Right cardiac atrium (tissue), 5 donors: ENCODE measurements at regions not wholly inside any gene's neighbourhood (a gene's known extent, or its start where the extent isn't known, plus 50 kb on each side); places are given as distances from the start of the nearest gene placed in this dataset.

ENCODE experiments used
- ATAC-seq, 2 donors: fragments of 200-7000 bp; cut with Tn5 transposase; one replicate each; pipeline versions ENCODE4 v1.8.0 to v1.9.1; 2020; ENCODE audit warnings: moderate library complexity in 2 of 2, mild to moderate bottlenecking in 1 of 2
- DNase-seq, 3 donors: peaks; one replicate each; pipeline ENCODE4 v3.0.0-alpha.2; 2020
- H3K27ac ChIP-seq: one replicate; pipeline ENCODE4 v1.5.1; 2013; ENCODE audit warnings: mild to moderate bottlenecking, low read length, control low read depth, moderate library complexity
- H3K27me3 ChIP-seq: one replicate; pipeline ENCODE4 v1.6.1; 2013; ENCODE audit not compliant: control insufficient read depth, insufficient read depth
- H3K4me1 ChIP-seq: one replicate; pipeline ENCODE4 v1.6.1; 2013; ENCODE audit warnings: low read length; ENCODE audit not compliant: control insufficient read depth, insufficient read depth
- H3K4me3 ChIP-seq: one replicate; pipeline ENCODE4 v1.5.1; 2013; ENCODE audit warnings: low read length, control low read depth
- H3K9me3 ChIP-seq: one replicate; pipeline ENCODE4 v1.6.1; 2013; ENCODE audit warnings: low read length; ENCODE audit not compliant: control insufficient read depth
- WGBS: extraction: QIAGEN DNeasy Blood & Tissue Kit; methylation state at CpG from one replicate; pipeline ENCODE4 v1.1.7; 2013; 5-methylcytosine and 5-hydroxymethylcytosine counted together
- intact Hi-C, 4 donors: fragments of 100-400 bp; cut with DNase I; formaldehyde crosslinking; loops; one replicate each; pipeline versions ENCODE4 v1.11.0 to v1.14.0; 2022 to 2023
- donor health status: healthy with polysubstance abuse.
- donor health status: DM: no; HTN: yes; CAD: no.
- donor health status: DM: no; HTN: no; CAD: no.
- donor health status: DM: no; HTN: yes; CAD: no; lungs with severe emphysema.
- donor health status: DM: yes; HTN: yes; CAD: no.

- DNase-seq, result no peak
- no peak for ATAC-seq
- Histone ChIP-seq H3K9me3 (no peaks in the 10 kb centered on the region), H3K4me1 (no peaks in the 10 kb centered on the region), H3K27me3 (no peaks in the 10 kb centered on the region), H3K4me3 (no peak overlapping the region), H3K27ac (no peak overlapping the region)
- intact Hi-C loops, result no loop called here
- 49% methylated on average over 5 of the region's 5 CpGs for WGBS
Measured at GRCh38 chr1:98382986-98383740, 278.4 kb upstream of the SNX7 start.

DNA sequence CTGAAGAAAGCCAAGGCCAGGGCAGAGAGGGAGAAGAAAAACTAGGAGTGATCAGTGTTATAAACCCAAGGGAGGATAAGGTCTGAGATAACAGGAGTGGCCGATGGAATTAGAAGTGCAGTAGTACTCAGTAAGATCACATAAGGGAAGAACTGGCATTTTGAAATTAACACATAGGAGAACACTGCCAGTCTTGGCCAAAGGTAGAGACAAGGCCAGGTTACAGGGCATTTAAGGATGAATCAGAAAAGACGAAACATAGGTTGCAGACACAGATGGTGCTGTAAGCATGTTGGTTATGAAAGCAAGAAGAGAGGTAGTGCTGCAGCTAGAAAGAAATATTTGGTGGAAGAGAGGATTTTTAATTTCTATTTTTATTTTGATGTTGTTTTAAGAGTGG lies 278.9 kb upstream of the SNX7 start:
- WGBS, result 71% methylated on average over 2 of the region's 2 CpGs
- no peaks in the 10 kb centered on the region for H3K4me1 ChIP-seq
- H3K27me3 ChIP-seq, result no peaks in the 10 kb centered on the region
- no peak for DNase-seq
- H3K27ac ChIP-seq, result no peak overlapping the region
- H3K9me3 ChIP-seq, result no peaks in the 10 kb centered on the region
- H3K4me3 ChIP-seq, result no peak overlapping the region
- intact Hi-C loops, result no loop called here
- ATAC-seq, result no peak

DNA sequence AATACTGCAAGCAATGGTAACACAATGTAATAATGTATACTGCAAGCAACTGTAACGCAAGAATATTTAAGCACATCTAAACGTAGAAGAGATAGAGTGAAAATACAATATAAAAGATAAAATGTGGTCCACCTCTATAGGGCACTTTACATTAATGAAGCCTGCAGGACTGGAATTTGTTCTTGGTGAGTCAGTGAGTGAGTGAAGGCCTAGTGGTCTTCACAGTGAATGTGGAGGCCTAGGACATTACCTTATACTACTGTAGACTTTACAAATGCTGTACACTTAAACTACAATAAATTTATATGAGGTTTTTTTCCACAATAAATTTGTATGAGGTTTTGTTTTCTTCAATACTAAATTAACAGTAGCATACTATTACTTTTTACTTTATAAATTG lies 287.4 kb upstream of the SNX7 start:
- 93% methylated on average over 2 of the region's 2 CpGs for WGBS
- intact Hi-C loops, result no loop called here
- ATAC-seq, result no peak
- H3K4me3 ChIP-seq, result no peak overlapping the region
- H3K27me3 ChIP-seq, result no peaks in the 10 kb centered on the region
- no peaks in the 10 kb centered on the region for H3K4me1 ChIP-seq
- no peak overlapping the region for H3K27ac ChIP-seq
- no peaks in the 10 kb centered on the region for H3K9me3 ChIP-seq
- DNase-seq, result no peak

- Histone ChIP-seq H3K27me3 (no peaks in the 10 kb centered on the region), H3K27ac (no peak overlapping the region), H3K4me1 (no peaks in the 10 kb centered on the region), H3K4me3 (no peak overlapping the region), H3K9me3 (no peaks in the 10 kb centered on the region)
- intact Hi-C loops, result no loop called here
- WGBS, result 85% methylated on average over 2 of the region's 2 CpGs
- DNase-seq, result no peak
- ATAC-seq, result no peak
Measured at GRCh38 chr1:98373056-98373455, 288.5 kb upstream of the SNX7 start.

DNA sequence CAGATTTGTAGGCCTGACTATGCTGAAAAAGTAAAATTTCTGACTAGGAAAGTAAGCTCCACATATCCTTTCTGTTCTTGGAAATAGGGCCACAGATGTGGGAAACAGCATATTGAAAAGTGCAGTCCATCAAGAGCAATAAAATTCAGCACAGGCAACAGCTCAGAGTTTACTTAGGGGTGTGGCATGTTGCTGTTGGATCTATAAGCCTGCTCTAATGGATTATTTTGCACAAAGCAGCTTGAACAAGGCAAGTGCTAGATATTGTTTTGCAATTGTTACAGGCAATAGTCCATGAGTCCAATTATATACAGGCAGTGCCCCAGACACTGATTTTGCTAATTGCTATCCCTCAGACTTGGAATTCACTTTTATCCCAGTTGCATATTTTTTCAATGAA lies 289.8 kb upstream of the SNX7 start:
- no peak for DNase-seq
- no peak overlapping the region for H3K4me3 ChIP-seq
- no peak overlapping the region for H3K27ac ChIP-seq
- ATAC-seq, result no peak
- no peaks in the 10 kb centered on the region for H3K9me3 ChIP-seq
- intact Hi-C loops, result no loop called here
- H3K4me1 ChIP-seq, result no peaks in the 10 kb centered on the region
- no peaks in the 10 kb centered on the region for H3K27me3 ChIP-seq

DNA sequence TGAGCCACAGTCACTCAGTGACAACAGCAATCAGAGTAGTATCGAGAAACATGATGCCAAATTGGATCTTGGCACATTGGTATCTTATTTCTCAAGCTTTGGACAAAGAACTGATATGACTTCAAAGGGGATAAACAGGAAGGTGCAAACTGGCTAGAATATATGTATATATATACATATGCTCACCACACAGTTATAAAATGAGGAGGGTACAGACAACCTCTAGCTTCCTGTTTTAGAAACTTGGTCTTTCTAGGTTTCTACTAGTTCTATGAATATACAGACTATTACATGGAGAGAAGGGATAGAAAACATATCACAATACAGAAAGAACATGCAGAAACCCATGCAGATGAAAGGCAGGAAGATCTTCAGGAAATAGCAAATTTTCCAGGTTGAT lies 292.1 kb upstream of the SNX7 start:
- H3K27ac ChIP-seq, result no peak overlapping the region
- ATAC-seq, result no peak
- intact Hi-C loops, result no loop called here
- no peaks in the 10 kb centered on the region for H3K27me3 ChIP-seq
- H3K4me1 ChIP-seq, result no peaks in the 10 kb centered on the region
- DNase-seq, result no peak
- 55% methylated on average over 1 of the region's 1 CpG for WGBS
- no peak overlapping the region for H3K4me3 ChIP-seq
- no peaks in the 10 kb centered on the region for H3K9me3 ChIP-seq

- no peak for ATAC-seq
- whole genome bisulfite sequencing, result 58% methylated on average over 3 of the region's 3 CpGs
- intact Hi-C loops, result no loop called here
- Histone ChIP-seq H3K27ac (no peak overlapping the region), H3K4me1 (no peaks in the 10 kb centered on the region), H3K4me3 (no peak overlapping the region), H3K9me3 (no peaks in the 10 kb centered on the region), H3K27me3 (no peaks in the 10 kb centered on the region)
- no peak for DNase-seq
Measured at GRCh38 chr1:98368995-98369394, 292.5 kb upstream of the SNX7 start.

DNA sequence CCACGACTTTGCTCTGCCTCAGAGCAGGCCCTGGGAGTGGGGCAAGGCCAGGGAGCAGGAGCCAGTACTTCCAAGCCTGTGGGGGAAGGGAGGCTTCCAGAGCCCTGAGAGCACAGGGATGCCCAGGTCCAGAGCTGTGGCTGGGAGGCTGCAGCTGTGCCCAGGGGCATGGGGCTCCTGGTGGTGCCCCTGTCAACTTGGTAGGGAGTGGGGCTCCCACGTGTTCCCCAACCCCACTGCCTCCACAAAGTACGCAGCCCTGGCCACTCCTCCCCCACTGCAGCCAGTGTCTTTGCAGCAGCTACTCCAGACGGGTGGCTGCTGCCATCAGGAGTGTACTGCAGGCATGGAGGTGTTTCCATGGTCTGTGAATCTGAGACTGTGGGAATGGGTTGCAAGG lies 294.1 kb upstream of the SNX7 start:
- intact Hi-C loops, result no loop called here
- DNase-seq, result peak in 1 of 3 donors; percentile 40
- 84% methylated on average over 4 of the region's 4 CpGs for WGBS
- Histone ChIP-seq H3K4me1 (no peaks in the 10 kb centered on the region), H3K27me3 (no peaks in the 10 kb centered on the region), H3K27ac (no peak overlapping the region), H3K4me3 (no peak overlapping the region), H3K9me3 (no peaks in the 10 kb centered on the region)
- ATAC-seq, result no peak

DNA sequence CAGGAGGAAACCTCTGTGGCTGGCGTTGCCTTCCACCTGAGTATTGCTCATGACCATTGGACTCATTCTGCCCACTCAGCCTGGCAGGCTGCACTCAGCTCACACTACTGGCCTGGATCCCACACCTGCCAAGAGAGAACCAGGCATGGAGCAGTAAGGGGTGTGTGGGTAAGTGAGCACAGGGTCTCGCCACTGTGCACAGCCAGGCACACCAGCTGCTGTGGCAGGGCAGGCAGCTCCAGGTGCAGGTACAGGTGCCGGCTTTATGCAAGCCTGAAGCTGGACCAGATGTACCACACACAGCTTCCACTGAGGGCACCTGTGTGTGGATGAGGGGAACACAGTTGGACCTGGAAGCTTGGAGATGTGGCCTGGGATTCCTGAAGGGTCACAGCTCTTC lies 295.2 kb upstream of the SNX7 start:
- Histone ChIP-seq H3K27me3 (no peaks in the 10 kb centered on the region), H3K4me3 (no peak overlapping the region), H3K27ac (no peak overlapping the region), H3K4me1 (no peaks in the 10 kb centered on the region), H3K9me3 (no peaks in the 10 kb centered on the region)
- no peak for ATAC-seq
- WGBS, result 91% methylated on average over 3 of the region's 3 CpGs
- DNase-seq, result no peak
- intact Hi-C loops, result no loop called here

GRCh38 chr1:98364544-98364943 lies 297.0 kb upstream of the SNX7 start:
- Histone ChIP-seq H3K4me1 (no peaks in the 10 kb centered on the region), H3K27me3 (no peaks in the 10 kb centered on the region), H3K27ac (no peak overlapping the region), H3K4me3 (no peak overlapping the region), H3K9me3 (no peaks in the 10 kb centered on the region)
- ATAC-seq, result no peak
- WGBS, result 96% methylated on average over 1 of the region's 1 CpG
- no peak for DNase-seq
- intact Hi-C loops, result no loop called here

GRCh38 chr1:98360864-98361263 lies 300.7 kb upstream of the SNX7 start:
- no peak for DNase-seq
- Histone ChIP-seq H3K27me3 (no peaks in the 10 kb centered on the region), H3K27ac (no peak overlapping the region), H3K4me1 (no peaks in the 10 kb centered on the region), H3K9me3 (no peaks in the 10 kb centered on the region), H3K4me3 (no peak overlapping the region)
- WGBS, result 80% methylated on average over 2 of the region's 2 CpGs
- intact Hi-C loops, result no loop called here
- no peak for ATAC-seq
